ENCODE measurements at regions not wholly inside any gene's neighbourhood (a gene's known extent, or its start where the extent isn't known, plus 50 kb on each side); places are given as distances from the start of the nearest gene placed in this dataset.
A peak's percentile ranks its signal among the peaks of the same experiment; 100 is the strongest.
"Not testable (repeated sequence)": the region's sequence is repeated elsewhere in the genome, so short reads cannot be mapped to it uniquely, and the experiment has no call there.

DNA sequence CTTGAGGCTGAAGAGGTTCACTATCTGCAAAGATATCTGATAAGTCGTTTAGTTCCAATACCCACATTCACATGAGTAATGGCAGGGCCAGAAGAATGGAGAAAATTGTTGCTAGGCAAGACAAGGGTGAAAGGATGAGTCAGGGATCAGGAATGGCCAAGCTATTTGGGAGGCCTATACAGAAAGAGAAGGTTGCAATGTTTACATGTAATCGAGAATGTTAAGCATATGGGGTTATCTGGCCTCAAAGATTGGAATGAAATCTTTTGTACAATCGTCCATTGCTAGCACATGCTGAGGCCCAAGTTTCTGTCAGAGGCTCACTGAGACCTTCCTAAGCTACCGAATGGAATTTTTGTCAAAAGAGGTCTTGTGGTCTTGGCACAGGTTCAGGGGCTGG is 299.9 kb upstream of the PLD5 start:
- no peaks in the 10 kb centered on the region for H3K36me3 ChIP-seq
- H3K4me2 ChIP-seq: no peak overlapping the region
- H3K27me3 ChIP-seq: no peaks in the 10 kb centered on the region
- TF ChIP-seq Cebpa-rat (IDR thresholded peaks at IDR 0.05): no peak
- H4K20me1 ChIP-seq: no peaks in the 10 kb centered on the region
- no peaks in the 10 kb centered on the region for H3K9me3 ChIP-seq (replicated peaks in 1 of 11)
- H3K9ac ChIP-seq: no peak overlapping the region
- no peaks in the 10 kb centered on the region for H3K4me1 ChIP-seq
- no peak overlapping the region for H3K27ac ChIP-seq
- H3K4me3 ChIP-seq: no peak overlapping the region

DNA sequence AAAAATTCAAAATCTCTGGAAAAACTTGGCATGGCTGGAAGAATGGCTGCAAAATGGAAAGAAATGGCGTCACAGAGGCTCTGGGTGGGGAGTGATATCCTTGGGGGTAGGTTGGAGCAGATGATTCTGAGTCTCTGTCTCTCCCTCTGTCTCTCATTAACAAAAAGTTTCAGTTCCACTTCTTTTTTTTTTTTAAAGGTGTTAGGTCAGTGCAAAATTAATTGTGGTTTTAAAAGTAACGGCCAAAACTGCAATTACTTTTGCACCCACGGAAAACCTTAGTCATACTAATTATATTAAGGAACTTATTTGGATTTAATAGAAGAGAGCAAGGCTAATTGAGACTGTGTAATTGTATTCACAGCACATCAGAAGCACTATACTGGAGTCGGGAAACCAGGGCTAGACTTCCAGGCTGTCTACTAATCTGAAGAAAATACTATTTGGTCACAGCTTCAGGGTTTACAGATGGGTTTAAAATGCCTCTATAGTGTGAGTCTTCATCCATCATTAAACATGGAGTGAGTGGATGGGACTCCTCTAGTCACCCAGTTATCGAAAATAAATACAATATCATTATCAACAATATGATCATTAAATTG is 289.1 kb upstream of the PLD5 start:
- Histone ChIP-seq H3K4me2 (peak overlapping the region in 2 of 11 experiments; percentile 33 to 36; a peak in 3 of 22 replicates), H3K36me3 (no peaks in the 10 kb centered on the region), H3K4me1 (peaks cover 0 to 6% (median 0%) of the 10 kb centered on the region in 10 experiments; a peak in 2 of 20 replicates), H3K27ac (no peak overlapping the region), H3K9ac (no peak overlapping the region), H4K20me1 (no peaks in the 10 kb centered on the region), H3K4me3 (no peak overlapping the region), H3K27me3 (no peaks in the 10 kb centered on the region), H3K9me3 (replicated peaks in 1 of 11) (no peaks in the 10 kb centered on the region; a peak in 1 of 22 replicates)
- no peak for TF ChIP-seq Cebpa-rat (IDR thresholded peaks at IDR 0.05)

DNA sequence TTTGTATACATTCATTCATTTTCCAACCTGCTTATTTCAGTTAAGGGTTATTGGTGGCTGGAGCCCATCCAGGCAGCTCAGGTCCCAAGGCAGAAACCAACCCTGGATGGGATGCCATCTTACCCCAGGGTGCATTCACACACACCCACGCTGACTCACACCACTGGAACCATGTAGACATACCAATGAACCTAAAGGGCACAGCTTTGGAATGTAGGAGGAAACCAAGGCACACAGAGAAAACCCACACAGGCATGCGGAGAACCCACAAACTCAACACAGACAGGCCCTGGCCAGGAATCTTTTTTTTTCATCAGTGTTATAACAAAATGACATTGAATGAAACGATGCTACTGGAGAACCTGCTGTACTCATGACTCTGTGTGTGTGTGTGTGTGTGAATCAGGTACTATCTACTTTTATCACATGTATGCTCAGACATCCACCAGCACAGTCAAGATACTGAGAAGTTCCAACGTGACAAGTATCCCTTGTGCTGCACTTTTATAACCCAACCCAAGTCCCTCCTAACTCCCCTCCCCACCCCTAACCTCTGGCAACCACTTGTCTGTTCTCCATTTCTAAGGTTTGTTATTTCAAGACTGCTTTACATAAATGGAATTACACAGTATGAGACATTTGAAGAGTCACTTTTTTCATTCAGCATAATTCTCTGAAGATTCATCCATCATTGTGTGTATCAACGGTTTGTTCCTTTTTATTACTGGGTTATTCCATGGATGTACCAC is 286.8 kb upstream of the PLD5 start:
- Histone ChIP-seq H3K4me2 (no peak overlapping the region), H3K4me1 (peaks cover 0 to 6% (median 0%) of the 10 kb centered on the region in 10 experiments; a peak in 2 of 20 replicates), H3K4me3 (no peak overlapping the region), H3K36me3 (no peaks in the 10 kb centered on the region), H3K27ac (no peak overlapping the region), H3K9ac (no peak overlapping the region), H3K27me3 (no peaks in the 10 kb centered on the region), H4K20me1 (no peaks in the 10 kb centered on the region), H3K9me3 (replicated peaks in 1 of 11) (no peaks in the 10 kb centered on the region)
- TF ChIP-seq Cebpa-rat (IDR thresholded peaks at IDR 0.05): no peak

DNA sequence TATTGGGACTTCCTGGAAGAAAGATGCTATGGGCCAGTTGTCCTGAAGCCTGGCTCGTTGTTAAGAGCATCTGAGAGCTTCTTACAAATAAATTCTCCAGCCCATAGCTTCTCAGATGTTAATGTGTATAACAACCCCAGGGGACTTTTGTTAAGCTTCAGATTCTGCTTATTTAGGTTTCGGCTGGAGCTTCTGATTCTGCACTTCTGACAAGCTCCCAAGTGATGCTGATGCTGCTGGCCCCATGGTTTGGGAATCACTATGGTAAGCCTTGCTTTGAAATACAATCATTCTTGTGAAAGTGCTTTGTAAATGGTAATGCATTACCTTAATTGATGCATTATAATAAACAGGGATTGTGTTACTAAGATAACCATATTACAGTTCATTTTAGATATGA is 281.8 kb upstream of the PLD5 start:
- Histone ChIP-seq H3K36me3 (no peaks in the 10 kb centered on the region), H3K27ac (no peak overlapping the region), H4K20me1 (no peaks in the 10 kb centered on the region), H3K4me2 (no peak overlapping the region), H3K9me3 (replicated peaks in 1 of 11) (no peaks in the 10 kb centered on the region), H3K9ac (no peak overlapping the region), H3K4me3 (no peak overlapping the region), H3K4me1 (no peaks in the 10 kb centered on the region), H3K27me3 (no peaks in the 10 kb centered on the region)
- no peak for TF ChIP-seq Cebpa-rat (IDR thresholded peaks at IDR 0.05)

DNA sequence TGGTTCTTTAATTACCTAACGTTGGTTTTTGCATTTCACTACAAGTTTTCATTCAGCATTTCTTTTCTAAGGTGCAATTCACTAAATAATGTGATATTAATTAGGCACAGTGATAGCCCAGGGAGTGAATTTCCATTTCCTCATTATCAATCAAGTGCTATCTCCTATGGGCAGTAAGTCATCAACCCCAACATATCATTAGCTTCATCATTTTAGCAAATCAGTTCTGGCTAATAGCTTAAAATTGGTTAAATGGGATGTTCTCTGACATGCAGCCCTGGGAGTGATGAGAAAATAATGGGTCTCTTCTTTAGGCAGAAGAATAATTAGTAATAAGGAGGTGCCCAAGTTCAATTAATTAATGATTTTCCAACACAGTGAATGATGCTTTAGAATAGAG is 280.9 kb upstream of the PLD5 start:
- H3K36me3 ChIP-seq; H3K9me3 ChIP-seq (replicated peaks in 1 of 11); H3K27me3 ChIP-seq; H4K20me1 ChIP-seq; H3K4me3 ChIP-seq; H3K4me2 ChIP-seq; H3K27ac ChIP-seq; H3K4me1 ChIP-seq; H3K9ac ChIP-seq: not testable (repeated sequence)

DNA sequence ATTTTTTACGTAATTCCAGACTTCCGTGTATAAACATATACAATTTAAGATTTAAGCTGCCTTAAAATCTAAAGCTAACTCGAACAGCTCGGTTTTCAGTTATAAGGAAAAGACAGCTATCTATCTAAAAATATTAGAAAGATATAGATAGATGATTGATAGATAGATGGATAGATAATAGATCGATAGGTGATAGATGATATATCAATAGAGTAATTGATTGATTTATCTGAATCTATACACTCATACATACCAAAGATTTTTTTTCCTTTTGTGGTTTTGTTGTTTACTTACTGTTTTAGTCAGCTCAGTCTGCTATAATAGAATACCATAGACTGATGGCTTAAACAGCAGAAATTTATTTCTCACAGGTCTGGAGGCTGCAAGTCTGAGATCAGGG is 278.5 kb upstream of the PLD5 start:
- no peak overlapping the region for H3K4me3 ChIP-seq
- H3K27ac ChIP-seq: no peak overlapping the region

DNA sequence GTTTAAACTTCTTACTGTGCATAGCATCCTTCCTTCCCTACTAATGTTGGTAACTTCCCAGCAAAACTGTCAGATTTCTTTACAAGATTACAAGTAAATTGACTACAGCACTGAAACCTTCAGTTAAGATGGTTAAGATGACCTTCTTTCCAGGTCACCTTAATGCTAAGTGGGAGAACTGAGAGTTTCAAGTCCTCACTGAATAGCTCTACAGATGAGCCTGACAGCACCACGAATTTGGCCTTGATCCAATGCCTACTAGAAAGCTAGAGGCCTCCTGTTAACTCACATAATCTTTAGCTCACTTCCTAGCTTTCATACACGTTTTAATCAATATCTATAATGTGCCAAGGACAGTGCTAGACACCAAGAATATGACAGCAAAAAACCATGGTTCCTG is 276.0 kb upstream of the PLD5 start:
- Histone ChIP-seq H3K9me3 (replicated peaks in 1 of 11) (no peaks in the 10 kb centered on the region), H3K9ac (no peak overlapping the region), H3K4me3 (no peak overlapping the region), H3K36me3 (no peaks in the 10 kb centered on the region), H3K27me3 (no peaks in the 10 kb centered on the region), H3K27ac (no peak overlapping the region), H4K20me1 (no peaks in the 10 kb centered on the region), H3K4me1 (no peaks in the 10 kb centered on the region), H3K4me2 (no peak overlapping the region)
- TF ChIP-seq Cebpa-rat (IDR thresholded peaks at IDR 0.05): no peak

More for the DNA sequence above, 278.5 kb upstream of the PLD5 start:
- no peak for TF ChIP-seq Cebpa-rat (IDR thresholded peaks at IDR 0.05)
- Histone ChIP-seq H3K4me2 (no peak overlapping the region), H4K20me1 (no peaks in the 10 kb centered on the region), H3K27me3 (no peaks in the 10 kb centered on the region), H3K9me3 (replicated peaks in 1 of 11) (no peaks in the 10 kb centered on the region), H3K36me3 (no peaks in the 10 kb centered on the region), H3K4me1 (no peaks in the 10 kb centered on the region), H3K9ac (no peak overlapping the region)

DNA sequence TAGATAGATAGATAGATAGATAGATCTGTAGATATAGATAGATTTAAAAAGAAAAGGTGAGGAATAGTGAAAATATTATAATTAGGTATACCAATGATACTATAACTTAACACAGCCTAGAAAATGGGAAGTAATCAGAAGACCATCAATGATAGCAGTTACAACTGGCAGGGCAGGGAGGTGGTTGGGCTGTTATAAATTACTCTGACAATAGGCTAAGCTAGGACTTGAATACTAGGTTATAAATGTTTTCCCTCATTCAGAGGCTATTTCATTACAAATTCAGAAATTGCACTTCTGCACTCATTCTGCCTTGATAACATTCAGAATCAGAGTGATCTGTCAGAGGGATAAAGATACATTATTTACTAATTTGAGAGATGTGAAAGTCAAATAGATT is 273.4 kb upstream of the PLD5 start:
- H3K9ac ChIP-seq: no peak overlapping the region
- H3K36me3 ChIP-seq: no peaks in the 10 kb centered on the region
- no peaks in the 10 kb centered on the region for H3K4me1 ChIP-seq
- no peaks in the 10 kb centered on the region for H3K27me3 ChIP-seq
- no peaks in the 10 kb centered on the region for H4K20me1 ChIP-seq
- no peak overlapping the region for H3K4me3 ChIP-seq
- H3K9me3 ChIP-seq (replicated peaks in 1 of 11): no peaks in the 10 kb centered on the region
- H3K27ac ChIP-seq: no peak overlapping the region
- no peak for TF ChIP-seq Cebpa-rat (IDR thresholded peaks at IDR 0.05)
- no peak overlapping the region for H3K4me2 ChIP-seq

DNA sequence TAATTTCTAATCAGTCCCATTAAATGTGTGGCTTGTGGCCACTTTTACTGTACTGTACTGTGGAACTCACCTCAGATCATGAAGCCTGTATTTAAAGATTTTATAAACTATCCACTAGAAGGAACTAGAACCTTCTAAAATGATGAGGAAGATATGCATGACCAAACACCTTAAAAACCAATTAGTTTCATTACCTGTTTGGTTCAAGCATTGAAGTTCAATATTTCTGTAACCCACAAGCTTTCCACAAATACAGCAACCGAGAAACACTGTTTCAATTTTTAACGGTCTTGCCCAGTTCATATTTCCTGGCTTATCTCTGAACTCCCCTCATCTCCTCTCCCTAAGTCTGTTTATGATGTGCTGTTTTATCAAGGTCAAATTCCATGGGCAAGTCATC is 264.3 kb upstream of the PLD5 start:
- Histone ChIP-seq H3K4me1 (peaks cover 12 to 46% (median 40%) of the 10 kb centered on the region in 10 experiments; a peak in 19 of 20 replicates), H3K27ac (peak overlapping the region in 6 of 11 experiments; percentile 16 to 53 (median 32); a peak in 9 of 22 replicates), H4K20me1 (no peaks in the 10 kb centered on the region), H3K27me3 (no peaks in the 10 kb centered on the region), H3K36me3 (no peaks in the 10 kb centered on the region), H3K4me2 (peak overlapping the region in 10 of 11 experiments; percentile 7 to 56 (median 31); a peak in 12 of 22 replicates), H3K9ac (no peak overlapping the region), H3K9me3 (replicated peaks in 1 of 11) (peaks cover 0 to 10% (median 4%) of the 10 kb centered on the region in 11 experiments; a peak in 6 of 22 replicates), H3K4me3 (no peak overlapping the region)
- no peak for TF ChIP-seq Cebpa-rat (IDR thresholded peaks at IDR 0.05)

DNA sequence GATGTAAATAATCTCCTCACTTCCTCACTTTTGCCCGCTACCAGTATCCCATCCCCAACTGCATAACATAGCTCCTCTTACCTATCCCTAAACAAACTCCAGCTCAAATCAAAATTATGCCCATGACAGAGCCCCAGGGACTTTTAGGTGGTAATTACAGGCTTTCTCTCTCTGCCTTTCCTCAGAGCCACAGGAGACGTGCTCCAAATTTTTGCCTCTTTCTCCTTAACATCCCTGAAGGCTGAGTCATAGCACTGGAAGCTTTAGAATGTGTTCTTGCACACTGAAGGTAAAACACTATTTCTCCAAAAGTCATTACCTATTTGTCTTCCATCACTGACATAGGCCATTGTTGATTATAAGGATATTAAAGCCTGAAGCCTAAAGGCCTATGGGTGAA is 263.5 kb upstream of the PLD5 start:
- Histone ChIP-seq H3K9me3 (replicated peaks in 1 of 11) (peaks cover 0 to 10% (median 4%) of the 10 kb centered on the region in 11 experiments; a peak in 6 of 22 replicates), H3K4me3 (no peak overlapping the region), H3K9ac (no peak overlapping the region), H3K36me3 (no peaks in the 10 kb centered on the region), H3K4me2 (peak overlapping the region in 8 of 11 experiments; percentile 7 to 56 (median 24); a peak in 10 of 22 replicates), H3K27ac (peak overlapping the region in 1 of 11 experiments; percentile 16; a peak in 3 of 22 replicates), H3K4me1 (peaks cover 12 to 54% (median 47%) of the 10 kb centered on the region in 10 experiments; a peak in 19 of 20 replicates), H4K20me1 (no peaks in the 10 kb centered on the region), H3K27me3 (no peaks in the 10 kb centered on the region)
- TF ChIP-seq Cebpa-rat (IDR thresholded peaks at IDR 0.05): no peak

All from BLaER1 treated with 17β-estradiol and CSF1 and Interleukin-3, amounts not matched to agents 10 nM and 100 nM (cell line).